Ascending aorta (tissue), 2 donors: ENCODE measurements at regions not wholly inside any gene's neighbourhood (a gene's known extent, or its start where the extent isn't known, plus 50 kb on each side); places are given as distances from the start of the nearest gene placed in this dataset.

Experiments used
- DNase-seq, 2 donors: peaks; one replicate each; pipeline ENCODE4 v3.0.0-alpha.2; 2019; ENCODE audit warnings: low spot score in 2 of 2
- H3K27ac ChIP-seq, 2 donors: fragments of 200-600 bp; sonication (generic); one replicate each; pipeline ENCODE4 v1.5.1; 2016 to 2017; ENCODE audit warnings: mild to moderate bottlenecking in 1 of 2
- H3K27me3 ChIP-seq: fragments of 200-600 bp; sonication (generic); one replicate; pipeline ENCODE4 v1.5.1; 2017
- H3K36me3 ChIP-seq, 2 donors: fragments of 200-600 bp; sonication (generic); one replicate each; pipeline ENCODE4 v1.5.1; 2016
- H3K4me1 ChIP-seq, 2 donors: fragments of 200-600 bp; sonication (generic); one replicate each; pipeline ENCODE4 v1.5.1; 2016 to 2017; ENCODE audit warnings: mild to moderate bottlenecking in 1 of 2
- H3K4me3 ChIP-seq, 2 donors: fragments of 200-600 bp; sonication (generic); one replicate each; pipeline ENCODE4 v1.5.1; 2016 to 2017; ENCODE audit warnings: mild to moderate bottlenecking in 1 of 2
- H3K9me3 ChIP-seq, 2 donors: fragments of 200-600 bp; sonication (generic); one replicate each; pipeline ENCODE4 v1.5.1; 2016
- intact Hi-C: fragments of 100-400 bp; cut with DNase I; formaldehyde crosslinking; loops from one replicate; pipeline ENCODE4 v1.15.1; 2023
- TF ChIP-seq, protein P1 (sequence below), 3 experiments: fragments of 200-600 bp in 2 of 3; fragments of 450-650 bp in 1 of 3; sonication (generic) in 2 of 3; IDR thresholded peaks; one replicate each; pipeline ENCODE4 v1.5.1; 2016 to 2019; ENCODE audit warnings: antibody characterized with exemption in 3 of 3, mild to moderate bottlenecking in 1 of 3, moderate library complexity in 1 of 3

DNA sequence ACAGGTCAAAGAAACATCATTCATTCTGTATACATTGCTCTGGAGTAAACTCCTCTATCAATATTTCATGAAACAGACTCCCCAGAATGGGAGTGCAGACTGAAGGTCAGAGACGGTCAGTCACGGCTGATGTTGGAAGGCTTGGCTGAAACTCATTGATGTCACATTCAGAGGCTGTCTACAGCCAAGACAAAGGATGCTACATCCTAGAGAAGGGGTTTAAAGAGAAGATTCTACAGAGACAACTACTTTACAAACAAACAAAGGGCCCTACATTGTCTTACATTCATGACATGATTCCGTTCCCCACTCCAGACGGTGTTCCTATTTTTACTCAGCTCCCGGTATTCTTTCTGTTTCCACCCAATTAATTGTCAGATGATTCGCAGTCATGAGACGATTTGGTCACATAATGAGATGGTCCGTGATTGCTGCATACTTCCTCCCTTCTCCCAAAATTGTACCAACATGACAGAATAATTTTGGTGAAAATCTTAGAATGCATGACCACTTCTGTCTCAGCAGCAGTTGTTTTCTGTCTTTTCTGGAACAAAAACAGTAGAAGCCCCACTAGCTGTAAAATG, 73.8 kb upstream of the VAV3 start:
- Histone ChIP-seq H3K36me3 (no peaks in the 10 kb centered on the region), H3K27me3 (no peaks in the 10 kb centered on the region), H3K4me1 (peaks cover 0 to 6% of the 10 kb centered on the region in 2 donors), H3K27ac (no peak overlapping the region), H3K9me3 (no peaks in the 10 kb centered on the region), H3K4me3 (no peak overlapping the region)
- DNase-seq = no peak
- intact Hi-C loops = no loop called here
- TF ChIP-seq, protein P1, sequence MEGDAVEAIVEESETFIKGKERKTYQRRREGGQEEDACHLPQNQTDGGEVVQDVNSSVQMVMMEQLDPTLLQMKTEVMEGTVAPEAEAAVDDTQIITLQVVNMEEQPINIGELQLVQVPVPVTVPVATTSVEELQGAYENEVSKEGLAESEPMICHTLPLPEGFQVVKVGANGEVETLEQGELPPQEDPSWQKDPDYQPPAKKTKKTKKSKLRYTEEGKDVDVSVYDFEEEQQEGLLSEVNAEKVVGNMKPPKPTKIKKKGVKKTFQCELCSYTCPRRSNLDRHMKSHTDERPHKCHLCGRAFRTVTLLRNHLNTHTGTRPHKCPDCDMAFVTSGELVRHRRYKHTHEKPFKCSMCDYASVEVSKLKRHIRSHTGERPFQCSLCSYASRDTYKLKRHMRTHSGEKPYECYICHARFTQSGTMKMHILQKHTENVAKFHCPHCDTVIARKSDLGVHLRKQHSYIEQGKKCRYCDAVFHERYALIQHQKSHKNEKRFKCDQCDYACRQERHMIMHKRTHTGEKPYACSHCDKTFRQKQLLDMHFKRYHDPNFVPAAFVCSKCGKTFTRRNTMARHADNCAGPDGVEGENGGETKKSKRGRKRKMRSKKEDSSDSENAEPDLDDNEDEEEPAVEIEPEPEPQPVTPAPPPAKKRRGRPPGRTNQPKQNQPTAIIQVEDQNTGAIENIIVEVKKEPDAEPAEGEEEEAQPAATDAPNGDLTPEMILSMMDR (IDR thresholded peaks at IDR 0.05) = no peak

DNA sequence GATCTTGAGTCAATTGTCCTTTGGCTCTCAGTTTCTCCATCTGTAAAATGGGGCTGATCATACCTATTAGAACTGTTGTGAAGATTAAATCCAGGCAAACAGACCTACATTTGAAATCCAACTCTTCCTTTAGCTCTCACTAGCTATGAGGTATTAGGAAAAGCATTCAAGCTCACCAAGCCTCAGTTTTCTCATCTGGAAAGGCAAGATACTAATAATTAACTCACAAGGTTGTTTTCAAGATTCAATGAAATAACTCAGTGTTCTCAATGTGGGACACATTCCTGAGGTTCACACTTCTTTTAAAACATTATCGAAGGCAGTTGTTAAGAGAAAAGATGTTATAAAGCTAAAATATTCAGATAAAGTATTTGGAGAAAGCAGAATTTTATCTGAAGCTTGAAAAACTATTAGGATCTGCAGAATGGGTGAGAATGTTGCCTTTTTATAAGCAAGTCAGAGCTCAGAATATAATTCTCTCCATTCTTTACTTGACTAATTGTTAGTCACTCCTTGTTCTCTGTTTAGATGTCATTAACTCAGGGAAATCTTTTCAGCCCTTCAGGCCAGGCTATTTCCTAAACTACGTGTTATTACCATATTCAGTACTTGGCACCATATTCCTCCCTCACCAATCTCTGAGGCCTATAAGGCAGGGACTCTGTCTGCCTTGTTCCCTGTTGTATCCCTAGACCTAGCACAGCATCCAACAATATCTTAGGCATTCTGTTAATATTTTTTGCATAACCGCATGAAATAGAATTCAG, 72.0 kb upstream of the VAV3 start:
- no peak overlapping the region for H3K27ac ChIP-seq
- intact Hi-C loops = no loop called here

DNA sequence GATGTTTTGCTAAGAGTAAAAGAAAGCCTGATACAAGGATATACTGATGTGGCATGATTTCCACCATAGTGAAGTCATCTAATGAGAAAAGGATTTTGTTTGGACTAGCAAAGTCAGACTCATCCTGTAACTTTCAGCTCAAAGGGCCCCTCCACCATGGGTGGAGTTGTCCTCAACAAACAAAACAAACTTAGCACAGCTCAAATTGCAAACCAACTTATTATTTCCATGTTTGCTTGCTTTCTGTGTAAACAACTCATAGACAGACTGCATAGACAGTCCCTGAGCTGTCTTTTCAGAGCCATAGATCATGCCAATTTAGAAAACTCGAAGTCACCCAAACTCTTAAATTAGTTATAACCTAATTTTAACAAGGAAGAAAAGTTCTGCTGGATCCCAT, 69.4 kb upstream of the VAV3 start:
- Histone ChIP-seq H3K9me3 (no peaks in the 10 kb centered on the region), H3K36me3 (no peaks in the 10 kb centered on the region), H3K27me3 (no peaks in the 10 kb centered on the region), H3K4me1 (no peaks in the 10 kb centered on the region), H3K4me3 (no peak overlapping the region), H3K27ac (no peak overlapping the region)
- intact Hi-C loops = no loop called here
- TF ChIP-seq, protein P1 (IDR thresholded peaks at IDR 0.05) = no peak
- no peak for DNase-seq

More for the DNA sequence above, 72.0 kb upstream of the VAV3 start:
- DNase-seq = no peak
- H3K4me3 ChIP-seq = no peak overlapping the region
- H3K4me1 ChIP-seq = peaks cover 0 to 6% of the 10 kb centered on the region in 2 donors
- H3K9me3 ChIP-seq = no peaks in the 10 kb centered on the region
- no peaks in the 10 kb centered on the region for H3K36me3 ChIP-seq
- TF ChIP-seq, protein P1 (IDR thresholded peaks at IDR 0.05) = no peak
- no peaks in the 10 kb centered on the region for H3K27me3 ChIP-seq

DNA sequence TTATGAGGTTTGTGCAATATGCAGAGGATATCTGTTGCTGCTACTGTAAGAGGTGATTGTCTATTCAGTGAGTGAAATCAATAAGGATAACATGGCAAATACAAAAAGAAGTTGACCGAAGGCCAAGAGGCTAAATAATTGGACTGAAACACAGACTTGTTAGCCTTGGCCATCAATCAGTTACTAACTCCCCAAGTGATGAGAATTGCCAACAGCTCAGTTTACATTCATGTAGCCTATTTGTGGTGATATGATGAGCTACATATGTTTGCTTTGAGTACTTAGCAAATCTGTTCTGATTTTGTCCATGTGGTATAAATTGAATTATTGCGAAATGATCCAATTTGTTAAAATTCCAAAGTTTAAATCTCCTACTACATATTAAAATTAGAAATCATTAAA, 68.6 kb upstream of the VAV3 start:
- no peak for DNase-seq
- Histone ChIP-seq H3K4me3 (no peak overlapping the region), H3K27ac (no peak overlapping the region), H3K4me1 (no peaks in the 10 kb centered on the region), H3K9me3 (no peaks in the 10 kb centered on the region), H3K27me3 (no peaks in the 10 kb centered on the region), H3K36me3 (no peaks in the 10 kb centered on the region)
- TF ChIP-seq, protein P1 (IDR thresholded peaks at IDR 0.05) = no peak
- intact Hi-C loops = no loop called here

DNA sequence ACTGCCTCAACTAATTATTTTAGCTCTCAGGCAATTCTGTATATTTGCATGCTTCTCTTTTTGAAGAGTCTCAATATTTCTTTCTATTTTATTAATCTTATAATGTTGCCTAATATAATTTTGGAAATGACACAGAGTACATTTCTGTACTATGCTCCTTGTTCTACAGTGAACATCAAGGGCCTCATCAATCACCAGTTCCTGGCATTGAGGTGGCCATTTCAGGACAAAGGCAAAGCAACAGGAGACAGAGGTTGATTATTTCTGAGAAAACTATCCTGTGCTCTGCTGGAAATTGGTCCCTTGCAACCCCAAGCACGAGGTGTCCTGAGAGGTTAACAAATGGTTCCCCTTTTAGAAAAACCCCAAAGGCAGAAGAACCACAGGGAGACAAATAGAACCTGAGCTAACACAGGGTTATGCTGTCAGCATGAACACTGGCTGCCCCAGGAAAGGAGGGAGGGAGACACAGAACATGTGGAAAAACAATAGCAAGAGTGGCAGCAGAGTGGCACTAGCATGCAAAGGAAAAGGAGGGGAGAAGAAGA, 63.9 kb upstream of the VAV3 start:
- Histone ChIP-seq H3K4me3 (no peak overlapping the region), H3K27ac (no peak overlapping the region), H3K36me3 (no peaks in the 10 kb centered on the region), H3K27me3 (no peaks in the 10 kb centered on the region), H3K4me1 (no peaks in the 10 kb centered on the region), H3K9me3 (no peaks in the 10 kb centered on the region)
- TF ChIP-seq, protein P1 (IDR thresholded peaks at IDR 0.05) = no peak
- DNase-seq = no peak
- intact Hi-C loops = no loop called here
